ENCODE measurements at regions not wholly inside any gene's neighbourhood (a gene's known extent, or its start where the extent isn't known, plus 50 kb on each side); places are given as distances from the start of the nearest gene placed in this dataset.
A peak's percentile ranks its signal among the peaks of the same experiment; 100 is the strongest.
"Not testable (repeated sequence)": the region's sequence is repeated elsewhere in the genome, so short reads cannot be mapped to it uniquely, and the experiment has no call there.

GRCh38 chr21:15119486-15119885 is 54.7 kb upstream of the NRIP1 start:
- DNase-seq, result no peak

- DNase-seq, result no peak
Measured at GRCh38 chr21:15121097-15121654, 56.4 kb upstream of the NRIP1 start.

- peak; percentile 51 for DNase-seq
Measured at GRCh38 chr21:15121655-15122120, 56.9 kb upstream of the NRIP1 start.

DNA sequence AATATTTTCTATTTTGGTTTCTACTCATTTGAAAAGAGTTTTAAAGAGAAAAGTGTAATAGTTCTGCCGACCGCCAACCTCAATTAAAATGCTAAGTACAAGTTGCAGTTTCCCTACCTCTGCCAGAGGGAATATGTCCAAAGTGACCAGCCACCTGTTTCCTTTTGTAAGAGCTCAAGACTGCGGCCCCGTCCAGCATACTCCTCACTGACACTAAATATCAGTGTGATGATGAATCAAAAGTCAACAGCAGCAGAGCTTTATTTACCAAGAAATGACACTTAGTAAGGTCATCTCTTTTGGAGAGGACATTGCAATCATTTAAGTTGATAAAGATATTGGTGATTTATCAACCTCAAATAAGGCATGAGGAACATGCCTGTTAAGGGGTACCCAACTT is 57.4 kb upstream of the NRIP1 start:
- DNase-seq, result no peak

DNA sequence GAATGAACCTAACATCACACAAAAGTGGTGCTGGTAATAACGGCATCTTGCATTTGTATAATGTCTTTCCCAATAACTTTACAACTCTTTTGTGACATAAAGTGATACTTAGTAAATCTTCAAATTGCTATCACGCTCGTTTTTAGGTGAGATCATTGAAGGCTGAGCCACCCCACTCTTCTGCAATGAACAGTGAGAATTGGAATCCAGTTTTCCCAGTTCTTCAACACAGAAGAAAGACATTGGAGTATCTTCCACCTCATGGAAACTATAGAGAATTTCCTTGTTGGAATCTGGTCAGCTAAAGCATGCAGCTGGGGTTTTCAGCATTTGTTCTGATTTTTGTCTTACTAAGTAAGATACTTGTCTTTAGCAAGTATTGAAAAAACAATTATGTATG is 59.9 kb upstream of the NRIP1 start:
- no peak for DNase-seq

DNA sequence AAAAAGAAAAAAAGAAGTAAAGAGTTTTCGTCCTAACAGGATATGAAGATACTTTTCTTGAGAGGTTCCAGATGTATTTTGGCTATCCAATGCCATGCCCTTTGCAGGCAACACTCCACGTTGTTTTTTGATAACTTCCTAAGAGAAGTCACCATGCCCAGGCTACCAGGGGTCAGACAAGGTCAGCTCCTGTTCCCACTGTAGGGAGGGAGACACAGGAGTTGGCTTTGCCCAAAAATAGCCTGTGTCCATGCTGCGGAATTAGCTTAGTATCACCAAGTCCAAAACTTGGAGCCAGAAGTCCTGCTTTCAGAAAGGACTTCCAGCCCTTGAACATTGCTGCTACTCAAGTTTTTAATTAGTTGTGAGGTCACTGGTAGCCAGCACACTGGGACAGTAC is 62.1 kb upstream of the NRIP1 start:
- DNase-seq, result no peak

- DNase-seq, result no peak
Measured at GRCh38 chr21:15127437-15127836, 62.6 kb upstream of the NRIP1 start.

- DNase-seq, result no peak
Measured at GRCh38 chr21:15128267-15128666, 63.5 kb upstream of the NRIP1 start.

GRCh38 chr21:15128714-15129113 is 63.9 kb upstream of the NRIP1 start:
- DNase-seq, result not testable (repeated sequence)

DNA sequence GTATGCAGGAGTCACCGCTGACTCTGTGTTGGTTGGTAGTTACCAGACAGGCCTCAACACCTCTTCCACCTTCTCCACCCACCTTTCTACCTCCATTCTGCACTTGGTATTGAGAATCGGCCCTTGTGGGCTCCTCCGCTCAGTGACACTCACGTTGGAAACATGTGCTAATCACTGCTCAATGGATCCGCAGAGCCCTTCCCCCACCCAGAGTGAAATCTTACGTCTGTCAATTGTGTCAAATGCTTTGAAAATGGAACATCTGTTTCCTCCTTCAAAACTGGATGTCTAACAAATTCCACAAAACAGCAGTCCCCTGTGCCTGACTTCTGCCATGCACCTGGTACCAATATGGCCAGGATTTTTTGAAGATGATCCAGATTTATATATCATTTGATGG is 65.5 kb upstream of the NRIP1 start:
- DNase-seq, result no peak

GRCh38 chr21:15130751-15131150 is 66.0 kb upstream of the NRIP1 start:
- DNase-seq, result no peak

- DNase-seq, result no peak
Measured at GRCh38 chr21:15132781-15133180, 68.0 kb upstream of the NRIP1 start.

GRCh38 chr21:15134701-15135470 is 70.1 kb upstream of the NRIP1 start:
- no peak for DNase-seq

GRCh38 chr21:15135867-15136629 is 71.2 kb upstream of the NRIP1 start:
- no peak for DNase-seq

- peak; percentile 75 for DNase-seq
Measured at GRCh38 chr21:15138490-15138889, 73.7 kb upstream of the NRIP1 start.

GRCh38 chr21:15139898-15140297 is 75.1 kb upstream of the NRIP1 start:
- DNase-seq, result no peak

DNA sequence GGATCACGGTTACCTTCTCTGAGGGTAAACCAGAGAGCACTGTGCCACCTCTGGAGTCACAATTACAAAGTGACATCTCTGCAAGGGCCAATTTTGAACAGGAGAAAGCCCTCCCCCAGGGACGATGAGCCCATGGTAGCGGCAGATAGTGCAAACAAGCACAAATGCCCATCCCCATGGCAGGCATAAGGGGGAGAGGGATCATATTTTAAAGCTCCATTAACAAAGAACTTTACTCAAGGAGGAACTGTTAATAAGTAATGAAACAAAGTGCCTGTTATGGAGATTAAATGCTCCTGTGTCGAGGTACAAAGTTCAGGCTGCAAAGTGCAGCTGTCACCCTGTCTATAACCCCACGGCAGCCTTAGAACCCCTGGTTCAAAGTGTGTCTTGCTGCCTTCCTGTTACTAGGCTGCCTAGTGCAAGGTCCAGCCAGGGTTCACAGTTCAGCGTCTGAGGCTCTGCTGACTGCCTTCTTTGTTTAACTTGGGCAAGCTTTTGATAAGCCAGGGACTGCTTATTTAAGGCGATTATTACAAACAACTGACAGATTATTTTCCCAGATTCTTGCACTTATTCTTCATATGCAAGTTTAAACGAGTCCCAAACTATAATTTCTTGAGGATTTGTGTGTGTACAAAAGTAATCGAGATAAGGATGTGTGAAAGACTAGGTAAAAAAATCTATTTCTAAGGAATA is 75.7 kb upstream of the NRIP1 start:
- DNase-seq, result no peak

- no peak for DNase-seq
Measured at GRCh38 chr21:15141261-15141970, 76.6 kb upstream of the NRIP1 start.

GRCh38 chr21:15144026-15144425 is 79.2 kb upstream of the NRIP1 start:
- DNase-seq, result no peak

DNA sequence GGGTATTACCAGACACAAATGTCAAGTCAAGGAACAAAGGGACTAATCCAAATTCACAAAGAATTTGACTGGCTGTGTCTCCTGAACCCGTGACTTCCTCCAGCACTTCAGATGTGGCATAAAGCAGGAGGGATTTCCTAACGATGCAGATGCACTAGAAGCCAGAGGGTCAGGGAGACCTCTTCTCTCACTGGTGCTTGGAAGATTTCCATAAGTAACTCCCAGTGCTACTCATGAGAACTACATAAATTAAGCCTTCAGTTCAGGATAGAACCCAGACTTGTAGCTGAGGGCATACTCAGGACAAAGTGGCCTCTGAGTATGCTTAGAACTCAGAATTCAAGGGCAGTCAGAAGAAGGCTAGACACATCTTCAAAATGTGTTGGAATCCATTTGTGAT is 83.6 kb upstream of the NRIP1 start:
- DNase-seq, result no peak

- DNase-seq, result no peak
Measured at GRCh38 chr21:15149600-15150224, 84.9 kb upstream of the NRIP1 start.

Data from right forelimb (tissue), 1 donor.